ENCODE measurements at regions not wholly inside any gene's neighbourhood (a gene's known extent, or its start where the extent isn't known, plus 50 kb on each side); places are given as distances from the start of the nearest gene placed in this dataset.

DNA sequence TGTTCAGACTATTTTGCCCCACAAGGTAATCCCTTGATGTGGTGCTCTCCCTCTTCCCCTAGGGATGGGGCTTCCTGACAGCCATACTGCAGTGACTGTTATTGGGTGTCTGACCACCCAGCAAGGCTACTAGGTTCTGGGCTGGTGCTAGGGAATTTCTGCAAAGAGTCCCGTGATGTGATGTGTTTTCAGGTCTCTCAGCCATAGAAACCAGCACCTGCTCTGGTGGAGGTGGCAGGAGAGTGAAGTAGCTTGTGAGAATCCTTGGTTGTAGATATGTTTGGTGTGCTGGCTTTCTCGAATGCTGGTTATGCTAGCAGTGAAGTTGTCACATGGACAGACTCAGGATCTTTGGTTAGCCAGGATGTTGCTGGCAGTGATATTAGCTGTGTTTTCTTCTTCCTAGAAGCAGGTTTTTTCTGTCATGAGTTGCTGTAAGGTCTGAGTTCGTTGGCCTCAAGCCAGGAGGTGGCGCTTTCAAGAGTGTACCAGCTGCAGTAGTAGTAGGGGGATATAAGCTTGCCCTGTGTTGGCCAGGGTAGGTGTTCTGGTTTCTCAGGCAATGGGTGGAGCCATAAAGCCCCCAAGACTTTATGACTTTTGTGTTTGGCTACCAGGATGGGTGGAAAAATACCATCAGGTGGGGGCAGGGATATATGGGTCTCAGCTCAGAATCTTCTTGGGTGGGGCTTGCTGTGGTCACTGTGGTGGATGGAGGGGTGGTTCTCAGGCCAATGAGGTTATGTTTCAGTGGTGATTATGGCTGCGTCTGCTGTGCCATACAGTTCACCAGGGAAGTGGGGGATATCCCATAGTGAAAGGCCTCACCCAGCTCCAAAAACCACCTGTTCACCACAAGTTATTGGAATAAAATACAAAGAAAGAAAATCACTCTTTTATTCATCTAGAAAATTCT is 1112.3 kb downstream of the KCNT2 start:
- no peak for DNase-seq

DNA sequence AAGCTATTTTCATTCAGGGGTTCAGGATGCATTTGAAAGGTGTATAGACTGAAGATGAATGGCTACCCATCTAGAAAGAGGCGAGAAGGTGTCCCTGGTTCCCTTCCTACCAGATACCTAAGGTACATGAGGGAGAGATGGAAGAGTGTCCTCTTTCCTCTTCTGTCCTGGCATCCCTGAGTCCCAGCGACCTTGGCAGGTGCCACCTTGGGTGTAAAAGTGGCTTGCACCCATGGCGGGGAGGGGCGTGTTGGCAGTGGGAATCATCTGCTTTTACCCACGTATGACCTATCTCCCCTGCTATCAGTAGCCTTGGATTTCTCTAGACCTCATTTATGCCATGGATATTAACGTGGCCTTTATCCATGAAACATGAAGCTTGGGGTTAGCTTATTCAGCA is 1126.1 kb downstream of the KCNT2 start:
- DNase-seq, result no peak

DNA sequence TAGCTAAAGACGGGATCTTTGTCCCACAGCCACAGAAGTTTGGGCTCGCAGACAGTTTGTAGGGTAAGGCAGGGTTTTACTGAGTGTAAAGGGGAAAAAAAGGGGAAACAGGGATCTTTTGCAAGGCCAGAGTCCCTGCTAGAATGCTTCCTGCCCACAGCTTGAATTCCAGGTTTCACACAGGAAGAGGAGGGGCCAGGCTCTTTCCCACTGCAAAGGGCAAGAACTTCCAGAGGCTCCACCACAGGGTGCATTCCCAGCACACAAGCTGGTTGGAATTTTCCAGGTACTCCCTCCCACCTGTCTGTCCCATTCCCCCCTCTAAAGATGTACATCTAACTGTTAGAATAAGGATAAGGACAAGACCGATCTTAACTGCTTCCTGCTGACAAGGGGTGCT is 1126.9 kb downstream of the KCNT2 start:
- no peak for DNase-seq

DNA sequence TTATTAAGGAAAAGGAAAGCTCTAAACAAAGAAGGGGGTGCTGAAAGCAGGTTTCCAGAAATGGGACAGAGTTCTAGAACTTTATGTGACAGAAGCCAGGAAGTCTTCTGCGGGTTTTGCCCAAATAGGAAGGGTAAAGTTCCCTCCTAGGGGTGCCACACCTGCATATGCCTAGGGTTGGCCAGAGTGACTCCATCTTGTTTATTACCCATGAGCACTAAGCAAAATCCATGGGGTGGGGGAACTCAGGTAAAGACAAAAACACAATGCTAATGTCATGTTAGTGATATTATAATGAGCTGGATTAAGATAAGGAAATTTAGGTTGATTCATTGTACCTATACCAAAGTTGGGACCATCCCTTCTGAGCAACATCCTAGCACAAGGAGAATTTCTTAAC is 1132.7 kb downstream of the KCNT2 start:
- no peak for DNase-seq

DNA sequence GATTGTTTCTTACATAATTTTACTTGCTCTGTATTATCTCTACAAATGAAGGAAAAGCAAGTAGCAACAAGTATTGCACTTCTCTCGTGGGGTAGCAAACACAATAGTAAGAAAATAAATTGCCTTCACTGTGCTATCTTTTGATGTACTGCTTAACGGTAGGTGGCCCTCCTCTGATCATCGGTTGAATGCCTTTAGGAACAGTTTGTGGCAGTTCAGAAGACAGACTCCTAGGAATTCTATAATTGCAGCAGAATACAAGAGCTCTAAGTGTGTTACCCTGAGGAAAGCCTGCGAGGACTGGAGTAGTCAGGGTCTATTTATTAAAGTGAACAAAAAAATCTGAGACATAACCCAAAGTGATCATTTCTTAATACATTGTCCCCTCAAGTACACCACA is 1135.9 kb downstream of the KCNT2 start:
- DNase-seq, result no peak

DNA sequence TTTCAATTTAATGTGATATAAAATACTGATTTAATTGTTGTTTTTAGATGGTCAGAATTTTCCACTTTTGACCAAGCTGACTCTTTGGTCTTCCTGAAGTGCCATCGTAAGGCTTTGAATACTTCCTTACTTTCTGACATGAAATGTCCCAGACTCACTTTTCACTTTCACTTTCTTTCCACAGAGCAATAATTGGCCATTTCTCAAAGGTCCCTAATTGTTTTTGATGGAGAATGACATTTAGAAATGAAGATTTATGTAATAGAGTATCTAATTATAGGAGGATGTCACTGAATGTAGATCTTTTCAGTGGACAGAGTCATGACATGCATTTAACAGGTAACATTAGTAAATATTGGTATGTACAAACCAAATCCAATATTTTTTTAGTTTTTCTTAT is 1141.6 kb downstream of the KCNT2 start:
- DNase-seq, result no peak

DNA sequence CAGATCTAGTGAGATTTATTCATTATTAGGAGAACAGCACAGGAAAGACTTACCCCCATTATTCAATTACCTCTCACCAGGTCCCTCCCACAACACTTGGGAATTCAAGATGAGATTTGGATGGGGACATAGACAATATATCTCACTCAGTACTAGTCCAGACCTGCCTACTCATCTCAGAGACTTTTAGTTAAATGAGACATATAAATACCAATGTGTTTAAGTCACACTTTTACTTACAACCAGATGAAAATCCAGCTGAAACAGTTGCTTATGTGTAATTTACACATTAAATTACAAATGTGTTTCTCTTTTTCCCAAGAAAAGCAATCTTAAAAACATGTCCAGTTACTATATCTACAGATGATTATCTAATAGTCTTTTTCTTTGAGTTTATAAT is 1145.6 kb downstream of the KCNT2 start:
- no peak for DNase-seq

DNA sequence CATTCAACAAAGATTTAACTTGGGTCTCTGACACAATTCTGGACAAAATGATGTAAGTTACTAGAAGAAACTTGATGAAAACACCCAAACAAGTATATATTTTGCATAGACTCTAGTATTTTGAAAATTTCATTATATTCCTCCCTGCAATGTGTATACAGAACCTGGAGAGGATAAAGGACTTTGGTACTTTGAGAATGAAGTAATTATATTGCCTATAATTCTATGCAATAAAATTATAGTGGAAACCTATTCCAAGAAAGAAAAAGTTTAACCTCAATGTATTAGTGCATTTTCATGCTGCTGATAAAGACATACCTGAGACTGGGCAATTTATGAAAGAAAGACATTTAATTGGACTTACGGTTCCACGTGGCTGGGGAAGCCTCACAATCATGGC is 1146.1 kb downstream of the KCNT2 start:
- no peak for DNase-seq

DNA sequence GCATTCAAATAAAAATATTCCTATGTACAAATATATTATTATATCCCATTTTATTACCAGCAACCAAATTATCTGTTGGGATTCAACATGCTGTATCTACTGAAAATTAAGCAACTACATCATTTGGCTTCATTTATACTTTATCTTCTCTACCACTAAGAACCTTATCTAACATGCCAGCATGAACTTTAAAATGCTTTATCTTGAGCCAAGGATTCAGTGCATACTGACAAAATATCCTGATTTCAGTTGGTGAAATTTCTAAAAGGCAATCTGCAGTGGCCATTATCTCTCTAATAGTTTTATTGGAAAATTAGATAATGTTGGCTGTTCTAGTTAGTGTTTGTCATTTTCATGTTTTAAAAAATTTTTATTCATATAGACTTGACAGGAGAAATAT is 1149.9 kb downstream of the KCNT2 start:
- DNase-seq, result no peak

DNA sequence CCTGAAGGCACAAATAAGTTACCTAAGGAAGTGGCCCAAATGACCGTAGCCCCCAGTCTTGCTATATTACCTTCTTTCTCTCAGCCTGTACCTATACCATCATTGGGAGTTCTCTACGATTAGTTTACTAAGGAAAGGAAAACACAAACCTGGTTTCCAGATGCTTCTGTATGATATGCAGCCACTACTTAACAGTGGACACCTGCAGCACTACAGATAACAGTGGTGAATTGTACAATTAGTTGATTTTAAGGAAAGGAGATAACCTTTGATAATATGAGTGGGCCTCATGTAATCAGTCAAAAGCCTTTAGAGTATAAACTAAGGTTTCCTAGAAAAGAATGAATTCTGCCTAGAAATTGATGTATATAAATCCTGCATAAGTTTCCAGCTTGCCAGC is 1157.4 kb downstream of the KCNT2 start:
- no peak for DNase-seq

DNA sequence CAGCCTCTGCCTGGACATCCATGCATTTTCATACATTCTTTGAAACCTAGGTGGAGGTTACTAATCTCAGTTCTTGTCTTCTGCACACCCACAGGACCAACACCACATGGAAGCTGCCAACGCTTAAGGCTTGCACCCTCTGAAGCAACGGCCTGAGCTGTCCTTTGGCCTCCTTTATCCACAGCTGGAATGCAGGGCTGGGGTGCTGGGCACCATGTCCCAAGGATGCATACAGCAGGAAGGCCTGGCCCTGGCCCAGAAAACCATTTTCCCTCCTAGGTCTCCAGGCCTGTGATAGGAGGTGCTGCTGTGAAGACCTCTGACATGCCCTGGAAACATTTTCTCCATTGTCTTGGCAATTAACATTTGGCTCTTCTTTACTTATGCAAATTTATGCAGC is 1168.6 kb downstream of the KCNT2 start:
- DNase-seq, result no peak

DNA sequence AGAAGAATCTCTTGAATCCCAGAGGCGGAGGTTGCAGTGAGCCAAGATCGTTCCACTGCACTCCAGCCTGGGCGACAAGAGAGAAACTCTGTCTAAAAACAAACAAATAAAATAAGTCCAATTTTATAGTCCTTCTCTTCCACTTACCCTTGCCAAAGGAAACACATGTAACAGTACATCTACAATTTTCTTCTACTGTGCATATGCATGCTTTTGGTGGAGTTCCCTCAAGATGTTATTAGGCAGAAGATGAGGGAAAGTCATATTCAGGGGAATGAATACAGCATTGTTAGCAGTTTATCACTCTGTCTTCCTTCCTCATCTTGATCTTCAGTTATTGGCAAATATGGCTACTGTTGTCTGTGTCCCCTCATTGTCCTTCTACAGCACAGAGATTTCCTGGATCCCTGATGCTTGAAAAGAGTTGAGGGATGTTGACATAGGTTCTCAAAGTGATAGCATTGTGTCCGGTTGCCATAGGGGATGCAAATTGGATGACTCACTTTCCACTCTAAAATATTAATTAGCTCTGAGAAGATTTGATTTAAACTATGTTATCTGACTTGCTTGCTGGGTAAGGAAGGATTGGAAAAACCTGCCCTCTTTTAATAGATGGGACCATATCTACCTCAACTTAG is 1173.6 kb downstream of the KCNT2 start:
- DNase-seq, result no peak

DNA sequence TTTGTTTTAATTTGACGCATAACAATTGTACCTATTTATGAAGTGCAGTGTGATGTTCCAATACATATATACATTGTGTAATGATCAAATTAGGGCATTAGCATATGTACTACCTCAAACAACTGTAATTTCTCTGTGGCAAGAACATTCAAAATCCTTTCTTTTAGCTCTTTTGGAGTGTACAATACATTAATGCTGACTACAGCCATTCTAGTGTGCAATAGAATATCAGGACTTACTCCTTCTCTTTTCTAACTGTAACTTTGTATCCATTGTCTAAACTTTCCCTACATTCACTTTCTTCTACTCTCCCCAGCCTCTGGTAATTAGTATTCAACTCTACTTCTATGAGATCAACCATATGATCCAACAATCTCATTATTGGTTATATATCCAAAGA is 1177.4 kb downstream of the KCNT2 start:
- no peak for DNase-seq

DNA sequence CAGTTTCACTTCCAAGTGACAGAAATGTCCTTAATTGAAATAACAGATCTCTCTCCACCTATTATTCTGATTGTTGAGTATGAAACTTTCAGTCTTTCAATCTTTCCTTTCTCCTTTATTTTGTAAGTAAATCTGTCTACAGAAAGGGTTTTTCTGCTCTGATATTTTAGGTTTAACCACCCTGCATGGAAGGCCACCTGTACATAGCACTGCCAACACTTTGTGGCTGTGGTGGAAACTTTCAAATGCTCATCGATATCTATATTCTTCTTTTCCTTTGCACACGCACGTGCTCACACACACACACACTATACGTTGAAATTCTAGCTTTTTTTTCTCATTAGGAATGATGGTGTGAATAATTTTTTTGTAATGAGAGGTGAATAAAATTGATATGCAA is 1179.3 kb downstream of the KCNT2 start:
- DNase-seq, result no peak

DNA sequence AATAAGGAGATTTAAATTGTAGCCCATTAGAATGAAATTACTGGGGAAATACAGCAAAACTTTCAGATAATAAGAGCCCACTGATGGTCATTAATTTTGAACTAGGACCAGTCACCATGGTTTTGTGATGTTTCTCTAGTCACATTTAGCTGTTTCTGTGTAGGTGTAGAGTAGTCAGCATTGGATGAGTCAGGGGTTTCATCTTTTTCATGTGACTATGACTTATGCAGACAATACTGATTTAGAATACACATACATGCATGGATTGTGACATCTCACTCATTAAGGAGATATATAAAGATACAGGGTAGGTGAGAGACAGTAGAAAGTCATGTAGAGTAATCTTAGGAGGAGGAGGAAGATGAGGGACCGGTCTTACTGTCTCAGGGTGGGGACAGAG is 1192.7 kb downstream of the KCNT2 start:
- DNase-seq, result no peak

DNA sequence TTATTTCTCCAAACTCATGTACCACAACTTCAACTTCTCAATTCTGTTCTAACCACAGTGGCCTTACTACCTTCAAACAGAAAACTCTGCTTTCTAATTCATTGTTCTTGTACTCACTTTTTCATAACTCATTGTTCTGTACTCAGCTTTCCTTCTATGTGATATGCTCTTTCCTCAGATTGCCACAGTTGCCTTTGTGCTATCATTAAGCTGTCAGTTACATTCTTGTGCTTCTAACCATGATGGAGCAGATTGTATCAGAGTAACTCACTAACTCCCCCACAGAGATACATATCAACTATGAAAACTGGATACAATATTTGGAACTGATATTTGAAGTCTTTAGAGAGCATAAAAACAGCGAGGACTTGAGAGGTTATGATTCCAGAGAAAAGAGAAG is 1213.7 kb downstream of the KCNT2 start:
- no peak for DNase-seq

DNA sequence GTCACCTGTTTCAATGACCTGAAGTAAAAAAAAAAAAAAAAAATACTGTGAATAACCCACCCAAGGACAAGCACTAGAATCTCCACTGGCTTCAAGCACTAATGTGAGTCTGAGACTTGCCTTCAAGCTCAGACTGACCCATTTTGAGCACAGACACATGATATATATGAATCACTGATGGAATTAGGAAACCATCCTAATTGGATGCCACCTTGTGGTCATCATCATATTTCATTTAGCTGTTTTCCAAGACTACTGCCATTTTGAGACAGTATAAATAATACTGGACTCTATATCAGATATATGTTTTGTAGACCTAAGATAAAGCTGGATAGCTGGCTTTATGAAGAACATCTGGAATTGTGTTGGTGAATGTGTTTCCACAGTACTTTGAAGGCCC is 1232.0 kb downstream of the KCNT2 start:
- DNase-seq, result no peak

DNA sequence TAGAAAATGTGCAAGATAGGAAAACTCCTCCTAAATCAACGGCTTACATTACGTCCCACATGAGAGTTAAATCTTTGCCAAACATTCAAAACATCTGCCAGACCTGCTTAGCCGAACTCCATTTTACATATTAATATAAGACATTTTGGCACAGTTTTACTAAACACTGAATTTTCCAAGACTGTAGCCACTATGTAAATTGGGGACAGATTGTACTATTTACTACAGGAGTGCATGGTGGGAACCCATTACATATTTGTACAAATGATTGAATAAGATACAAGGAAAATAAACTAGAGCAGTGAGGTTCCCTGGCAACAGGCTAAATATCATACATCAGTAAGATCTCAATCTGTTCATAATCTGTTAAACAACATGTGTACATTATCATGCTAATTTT is 1234.4 kb downstream of the KCNT2 start:
- DNase-seq, result no peak

DNA sequence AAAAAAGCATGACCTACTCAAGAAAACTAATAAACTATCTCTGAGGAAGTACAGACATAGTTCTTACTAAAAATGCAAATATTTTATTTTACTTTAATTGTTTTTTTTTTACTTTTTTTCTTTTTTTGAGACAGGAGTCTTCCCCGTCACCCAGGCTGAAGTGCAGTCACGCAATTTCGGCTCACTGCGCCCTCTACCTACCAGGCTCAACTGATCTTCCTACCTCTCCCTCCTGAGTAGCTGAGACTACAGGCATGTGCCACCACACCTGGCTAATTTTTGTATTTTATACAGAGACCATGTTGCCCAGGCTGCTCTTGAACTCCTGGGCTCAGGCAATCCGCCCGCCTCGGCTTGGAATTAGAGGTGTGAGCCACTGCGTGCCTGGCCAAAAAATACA is 1263.1 kb downstream of the KCNT2 start:
- no peak for DNase-seq

DNA sequence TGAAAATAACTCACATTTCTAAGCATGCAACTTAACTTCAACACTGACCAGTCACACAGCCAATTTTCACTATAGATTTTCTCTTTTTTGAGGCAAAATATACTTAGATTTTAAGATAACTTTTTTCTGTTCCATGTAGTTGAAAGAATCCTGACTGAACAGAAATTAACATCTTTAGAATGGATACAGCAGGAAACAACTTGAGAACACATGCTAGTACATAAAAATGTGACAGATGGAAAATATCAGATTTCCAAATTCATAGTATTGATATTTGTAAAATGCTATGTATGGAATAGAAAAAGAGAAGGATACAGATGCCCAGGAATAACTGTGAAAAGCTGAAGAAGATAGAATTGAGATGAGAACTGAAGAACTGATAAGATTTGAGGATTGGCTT is 1270.6 kb downstream of the KCNT2 start:
- DNase-seq, result no peak

DNA sequence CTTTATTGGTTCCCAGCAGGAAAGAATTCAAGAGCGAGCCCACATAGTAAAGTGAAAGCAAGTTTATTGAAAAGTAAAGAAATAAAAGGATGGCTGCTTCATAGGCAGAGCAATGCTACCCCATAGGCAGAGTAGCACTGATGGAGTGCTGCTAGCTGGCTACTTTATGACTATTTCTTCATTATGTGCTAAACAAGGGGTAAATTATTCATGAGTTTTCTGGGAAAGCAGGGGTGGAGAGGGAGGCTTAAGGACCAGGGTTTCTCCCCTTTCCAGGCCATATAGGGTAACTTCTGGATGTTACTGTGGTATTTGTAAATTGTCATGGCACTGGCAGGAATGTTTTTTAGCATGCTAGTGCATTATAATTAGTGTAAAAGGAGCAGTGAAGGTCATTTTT is 1271.4 kb downstream of the KCNT2 start:
- no peak for DNase-seq

DNA sequence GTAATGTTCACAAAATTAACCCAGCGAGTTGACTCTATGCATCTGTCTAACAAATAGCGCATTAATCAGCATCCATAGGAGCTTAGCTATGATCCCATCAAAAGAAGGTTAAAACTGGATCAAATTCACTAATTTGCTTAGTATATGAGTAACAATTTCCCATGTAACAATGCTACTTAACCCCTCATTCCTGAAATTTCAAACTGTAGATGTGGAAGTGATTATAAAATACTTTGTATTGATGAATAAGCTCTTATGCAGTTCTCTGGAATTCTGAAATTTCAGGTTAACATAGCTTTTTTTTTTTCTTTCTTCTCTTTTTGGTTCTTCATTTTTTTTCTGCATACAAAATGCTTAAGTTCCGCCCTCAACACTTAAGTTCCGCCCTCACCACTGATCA is 1272.7 kb downstream of the KCNT2 start:
- DNase-seq, result no peak

DNA sequence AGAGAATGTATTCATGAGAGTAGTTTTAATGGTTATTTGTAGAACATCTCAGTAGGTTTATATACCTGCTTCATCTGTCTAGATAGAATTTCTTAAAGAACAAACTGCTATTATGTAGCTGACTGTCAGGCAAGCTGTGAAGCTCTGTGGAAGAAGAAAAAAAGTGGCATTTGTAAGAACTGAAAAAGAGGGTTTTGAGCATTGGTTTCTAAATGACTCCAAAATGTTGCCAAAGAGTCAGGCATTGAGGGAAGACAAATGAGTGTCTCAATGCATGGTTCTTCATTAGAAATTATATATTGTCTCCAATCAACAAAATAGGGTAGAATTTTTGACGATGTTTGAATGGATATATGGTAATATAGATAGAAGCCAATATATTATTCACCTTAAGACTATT is 1276.1 kb downstream of the KCNT2 start:
- no peak for DNase-seq

DNA sequence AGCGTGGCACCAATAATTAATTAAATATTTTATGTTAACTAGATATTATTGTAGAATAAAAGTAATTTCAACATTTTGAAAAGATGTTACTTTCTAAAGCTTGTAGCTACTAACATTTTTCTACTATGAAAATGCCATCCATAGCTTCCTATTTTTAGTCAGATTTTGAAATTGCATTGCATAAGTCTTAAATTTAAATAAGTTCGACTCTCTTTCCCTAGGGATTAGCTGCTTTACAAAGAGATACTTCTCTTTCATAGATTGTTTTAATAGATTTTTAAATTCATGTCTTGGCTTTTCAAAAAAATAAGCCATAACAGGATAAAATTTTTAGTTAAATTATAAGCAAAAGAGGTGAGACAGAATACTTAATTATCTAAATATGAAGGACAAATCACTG is 1279.6 kb downstream of the KCNT2 start:
- DNase-seq, result no peak

DNA sequence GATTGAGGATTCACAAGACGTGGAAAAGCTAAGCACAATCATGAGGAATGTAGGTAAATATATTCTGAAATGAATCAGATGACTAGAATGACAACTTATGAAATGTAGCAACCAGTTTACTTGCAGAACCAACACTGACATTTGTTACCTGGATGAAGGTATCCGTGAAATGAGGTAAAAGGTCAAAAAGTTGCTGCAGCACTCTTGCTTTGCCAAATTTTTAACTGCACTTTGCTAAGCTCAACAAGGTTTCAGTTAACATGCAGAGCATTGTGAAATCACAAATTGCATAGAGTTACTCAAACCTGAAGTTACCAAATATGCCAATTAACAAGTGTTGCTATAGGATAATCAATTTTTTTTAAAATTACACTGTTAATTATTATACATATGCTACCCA is 1280.1 kb downstream of the KCNT2 start:
- DNase-seq, result no peak

Data from activated naive CD4-positive, alpha-beta T cell treated with anti-CD3 and anti-CD28 coated beads, Interleukin-2, amount 50 U/mL, for 16 hours (primary cell).